Nephron progenitor cell (in vitro differentiated cells): ENCODE measurements at regions not wholly inside any gene's neighbourhood (a gene's known extent, or its start where the extent isn't known, plus 50 kb on each side); places are given as distances from the start of the nearest gene placed in this dataset.

Experiments used
- DNase-seq: peaks from one replicate; pipeline ENCODE4 v3.0.0; 2021
- H3K27ac Mint-ChIP-seq: 2 replicates; pipeline ENCODE4 v1.8.0; 2021; ENCODE audit warnings: mild to moderate bottlenecking, moderate library complexity, mixed read lengths
- H3K27me3 Mint-ChIP-seq: 2 replicates; pipeline ENCODE4 v1.8.0; 2021; ENCODE audit warnings: mild to moderate bottlenecking, low read depth, mixed read lengths; ENCODE audit not compliant: poor library complexity
- H3K36me3 Mint-ChIP-seq: 2 replicates; pipeline ENCODE4 v1.8.0; 2021; ENCODE audit warnings: low read depth, mixed read lengths
- H3K4me1 Mint-ChIP-seq: 2 replicates; pipeline ENCODE4 v1.8.0; 2021; ENCODE audit warnings: mixed read lengths
- H3K4me3 Mint-ChIP-seq: 2 replicates; pipeline ENCODE4 v1.8.0; 2021; ENCODE audit warnings: mild to moderate bottlenecking, moderate library complexity, mixed read lengths
- H3K9me3 Mint-ChIP-seq: 2 replicates; pipeline ENCODE4 v1.8.0; 2021; ENCODE audit warnings: mild to moderate bottlenecking, moderate library complexity, mixed read lengths
- CTCF ChIP-seq: fragments of 200-600 bp; sonication (generic); IDR thresholded peaks from 2 replicates; pipeline ENCODE4 v1.5.0; 2021; ENCODE audit warnings: antibody characterized with exemption

GRCh38 chr14:49218436-49219092 lies 367.6 kb downstream of the RPS29 start:
- Mint-ChIP-seq H3K27ac (no peak overlapping the region), H3K4me3 (no peak overlapping the region), H3K9me3 (no peaks in the 10 kb centered on the region), H3K27me3 (peaks cover 3% of the 10 kb centered on the region), H3K4me1 (no peaks in the 10 kb centered on the region), H3K36me3 (no peaks in the 10 kb centered on the region)
- TF ChIP-seq CTCF = no peak
- DNase-seq = no peak

DNA sequence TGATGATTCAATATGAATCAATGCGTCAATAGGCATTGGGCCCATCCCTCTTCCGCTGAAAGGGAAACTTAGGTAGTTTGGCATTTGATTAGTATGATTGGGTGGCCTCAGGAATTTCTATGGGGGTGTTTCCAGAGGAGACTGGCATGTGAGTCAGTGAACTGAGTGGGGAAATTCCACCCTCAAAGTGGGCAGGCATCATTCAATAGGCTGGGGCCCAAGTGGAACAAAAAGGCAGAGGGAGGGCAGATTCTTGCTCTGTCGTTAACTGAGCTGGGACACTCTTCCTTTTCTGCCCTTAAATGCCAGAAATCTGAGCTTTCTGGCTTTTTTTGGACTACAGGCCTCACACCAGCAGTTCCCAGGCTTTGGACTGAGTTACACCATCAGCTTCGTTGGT lies 373.5 kb downstream of the RPS29 start:
- H3K9me3 Mint-ChIP-seq = no peaks in the 10 kb centered on the region
- H3K4me1 Mint-ChIP-seq = peaks cover 6% of the 10 kb centered on the region
- H3K4me3 Mint-ChIP-seq = no peak overlapping the region
- no peaks in the 10 kb centered on the region for H3K36me3 Mint-ChIP-seq
- no peaks in the 10 kb centered on the region for H3K27me3 Mint-ChIP-seq
- DNase-seq = no peak
- TF ChIP-seq CTCF = no peak
- H3K27ac Mint-ChIP-seq = no peak overlapping the region

DNA sequence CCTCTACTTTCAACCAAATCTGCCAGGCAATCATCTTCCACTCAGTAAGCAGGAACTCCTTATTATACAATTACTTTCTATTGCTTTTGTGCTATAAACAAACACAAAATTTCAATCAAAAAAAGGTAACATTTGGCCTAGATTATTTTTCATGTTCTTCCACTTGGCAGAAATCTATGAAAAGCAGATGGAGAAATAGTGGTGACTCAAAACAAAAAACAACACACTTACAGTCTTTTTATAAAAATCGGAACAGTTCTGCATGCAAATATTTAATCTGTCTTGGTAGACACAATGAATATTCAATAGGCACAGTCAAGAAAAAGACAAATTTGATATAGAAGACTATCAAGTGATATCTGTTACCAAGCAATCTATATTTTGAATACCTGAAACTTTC lies 376.8 kb downstream of the RPS29 start:
- Mint-ChIP-seq H3K9me3 (no peaks in the 10 kb centered on the region), H3K4me1 (peaks cover 17% of the 10 kb centered on the region), H3K27me3 (no peaks in the 10 kb centered on the region), H3K4me3 (no peak overlapping the region), H3K27ac (no peak overlapping the region), H3K36me3 (no peaks in the 10 kb centered on the region)
- DNase-seq = no peak
- TF ChIP-seq CTCF = no peak

DNA sequence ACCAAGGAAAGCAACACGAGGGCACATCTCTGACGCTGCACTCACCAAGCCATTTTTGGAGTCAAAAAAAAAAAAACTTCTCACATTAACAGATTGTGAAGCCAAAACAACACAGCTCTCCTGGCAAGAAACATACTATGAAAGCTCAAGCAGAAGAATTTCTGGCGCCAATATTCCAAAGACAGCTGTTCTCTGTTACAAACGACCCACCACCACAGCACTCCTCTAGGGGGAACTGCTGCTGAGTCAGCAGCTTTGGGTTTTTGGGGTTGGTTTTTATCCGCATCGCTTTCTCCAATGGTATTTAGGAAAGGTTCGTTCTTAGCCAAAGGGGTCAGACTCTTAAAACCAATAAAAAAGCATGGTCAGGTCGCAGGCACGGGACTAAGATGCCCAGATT lies 379.4 kb downstream of the RPS29 start:
- peaks cover 5% of the 10 kb centered on the region for H3K9me3 Mint-ChIP-seq
- no peak overlapping the region for H3K4me3 Mint-ChIP-seq
- H3K27ac Mint-ChIP-seq = peak overlapping the region; percentile 6
- TF ChIP-seq CTCF = no peak
- H3K27me3 Mint-ChIP-seq = no peaks in the 10 kb centered on the region
- H3K4me1 Mint-ChIP-seq = peaks cover 17% of the 10 kb centered on the region
- DNase-seq = no peak
- no peaks in the 10 kb centered on the region for H3K36me3 Mint-ChIP-seq

DNA sequence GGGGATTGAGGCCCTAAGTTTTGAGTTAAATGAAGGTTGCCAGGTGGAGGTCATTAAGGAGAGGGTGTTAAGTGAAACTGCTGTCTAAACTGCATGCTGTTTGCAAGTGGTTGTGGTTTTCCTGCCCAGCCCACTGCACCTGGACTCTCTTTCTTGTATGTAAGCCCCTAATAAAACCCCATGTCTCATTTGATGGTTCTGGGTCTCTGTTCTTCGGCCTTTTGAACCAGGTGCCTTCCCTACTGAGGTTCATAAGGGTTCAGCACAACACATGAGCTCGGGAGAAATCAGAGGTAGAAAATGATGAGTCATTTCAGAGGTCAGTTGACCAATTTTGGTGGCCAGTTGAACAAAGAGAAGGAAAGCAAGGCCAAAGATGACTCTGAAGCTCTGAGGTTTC lies 382.5 kb downstream of the RPS29 start:
- TF ChIP-seq CTCF = no peak
- no peak overlapping the region for H3K4me3 Mint-ChIP-seq
- no peaks in the 10 kb centered on the region for H3K36me3 Mint-ChIP-seq
- no peak for DNase-seq
- peaks cover 17% of the 10 kb centered on the region for H3K4me1 Mint-ChIP-seq
- no peaks in the 10 kb centered on the region for H3K27me3 Mint-ChIP-seq
- H3K9me3 Mint-ChIP-seq = peaks cover 5% of the 10 kb centered on the region
- no peak overlapping the region for H3K27ac Mint-ChIP-seq

GRCh38 chr14:49199159-49199558 lies 387.0 kb downstream of the RPS29 start:
- no peak overlapping the region for H3K4me3 Mint-ChIP-seq
- H3K9me3 Mint-ChIP-seq = peaks cover 5% of the 10 kb centered on the region
- no peaks in the 10 kb centered on the region for H3K36me3 Mint-ChIP-seq
- H3K27ac Mint-ChIP-seq = no peak overlapping the region
- no peak for TF ChIP-seq CTCF
- H3K27me3 Mint-ChIP-seq = no peaks in the 10 kb centered on the region
- DNase-seq = no peak
- no peaks in the 10 kb centered on the region for H3K4me1 Mint-ChIP-seq
